ENCODE measurements at regions not wholly inside any gene's neighbourhood (a gene's known extent, or its start where the extent isn't known, plus 50 kb on each side); places are given as distances from the start of the nearest gene placed in this dataset.
A peak's percentile ranks its signal among the peaks of the same experiment; 100 is the strongest.

- peak; percentile 55 for DNase-seq
- Histone ChIP-seq H3K9ac (no peak overlapping the region), H3K4me3 (no peak overlapping the region)
Observed at GRCh38 chr5:101678481-101679193, 617.4 kb downstream of the SLCO4C1 start.

GRCh38 chr5:101677961-101678360 lies 618.1 kb downstream of the SLCO4C1 start:
- no peak overlapping the region for H3K9ac ChIP-seq
- DNase-seq = no peak
- peak overlapping the region; percentile 51; the same call in 1 of the 2 replicates for H2AFZ ChIP-seq
- 57 to 59% methylated on average over 5 of the region's 5 CpGs for WGBS, 2 experiments (ENCODE audit: low coverage in 1 of 2, low lambda C conversion rate in 2 of 2, missing lambda C conversion rate in 2 of 2)
- no peaks in the 10 kb centered on the region for H3K36me3 ChIP-seq (ENCODE audit: low read depth)
- no peaks in the 10 kb centered on the region for H3K4me1 ChIP-seq (ENCODE audit: insufficient read depth)
- H3F3A ChIP-seq (ENCODE audit: insufficient read depth) = no peaks in the 10 kb centered on the region
- no peaks in the 10 kb centered on the region for H4K20me1 ChIP-seq (ENCODE audit: insufficient read depth)
- TF ChIP-seq EZH2 (IDR thresholded peaks at IDR 0.05; ENCODE audit: insufficient read depth, poor library complexity, severe bottlenecking) (no peak), EZH2phosphoT487 (IDR thresholded peaks at IDR 0.05; ENCODE audit: insufficient read depth, low read depth) (no peak)
- no peaks in the 10 kb centered on the region for H3K9me2 ChIP-seq (ENCODE audit: insufficient read depth)
- in situ Hi-C loops (cut with MboI) = no loop called here
- H3K27me3 ChIP-seq (replicated peaks; ENCODE audit: insufficient read depth) = no peaks in the 10 kb centered on the region
- no peak overlapping the region for H3K27ac ChIP-seq
- no peaks in the 10 kb centered on the region for H3K9me3 ChIP-seq (ENCODE audit: low read depth)
- H3K4me3 ChIP-seq = no peak overlapping the region
- H3K79me2 ChIP-seq (ENCODE audit: insufficient read depth) = no peaks in the 10 kb centered on the region
- H3K4me2 ChIP-seq (ENCODE audit: unreplicated experiment) = no peak overlapping the region

More at GRCh38 chr5:101678481-101679193, 617.4 kb downstream of the SLCO4C1 start:
- Histone ChIP-seq H3K9me3 (ENCODE audit: low read depth) (no peaks in the 10 kb centered on the region), H3K4me1 (ENCODE audit: insufficient read depth) (no peaks in the 10 kb centered on the region), H4K20me1 (ENCODE audit: insufficient read depth) (no peaks in the 10 kb centered on the region), H3K4me2 (ENCODE audit: unreplicated experiment) (no peak overlapping the region), H3K36me3 (ENCODE audit: low read depth) (no peaks in the 10 kb centered on the region), H3K9me2 (ENCODE audit: insufficient read depth) (no peaks in the 10 kb centered on the region), H3F3A (ENCODE audit: insufficient read depth) (no peaks in the 10 kb centered on the region), H2AFZ (peak overlapping the region; percentile 51), H3K27ac (no peak overlapping the region), H3K27me3 (replicated peaks; ENCODE audit: insufficient read depth) (no peaks in the 10 kb centered on the region), H3K79me2 (ENCODE audit: insufficient read depth) (no peaks in the 10 kb centered on the region)
- 14 to 15% methylated on average over 7 of the region's 7 CpGs for WGBS, 2 experiments (ENCODE audit: low coverage in 1 of 2, low lambda C conversion rate in 2 of 2, missing lambda C conversion rate in 2 of 2)
- TF ChIP-seq EZH2 (IDR thresholded peaks at IDR 0.05; ENCODE audit: insufficient read depth, poor library complexity, severe bottlenecking) = no peak
- TF ChIP-seq EZH2phosphoT487 (IDR thresholded peaks at IDR 0.05; ENCODE audit: insufficient read depth, low read depth) = no peak
- in situ Hi-C loops (cut with MboI) = no loop called here

GRCh38 chr5:101676646-101677045 lies 619.4 kb downstream of the SLCO4C1 start:
- no peaks in the 10 kb centered on the region for H3K36me3 ChIP-seq (ENCODE audit: low read depth)
- WGBS, 2 experiments (ENCODE audit: low coverage in 1 of 2, low lambda C conversion rate in 2 of 2, missing lambda C conversion rate in 2 of 2) = 46 to 49% methylated on average over 2 of the region's 2 CpGs
- H3K4me1 ChIP-seq (ENCODE audit: insufficient read depth) = no peaks in the 10 kb centered on the region
- no peak overlapping the region for H3K4me3 ChIP-seq
- DNase-seq = no peak
- H3K27ac ChIP-seq = no peak overlapping the region
- no peak for TF ChIP-seq EZH2 (IDR thresholded peaks at IDR 0.05; ENCODE audit: insufficient read depth, poor library complexity, severe bottlenecking)
- no peaks in the 10 kb centered on the region for H3K79me2 ChIP-seq (ENCODE audit: insufficient read depth)
- in situ Hi-C loops (cut with MboI) = no loop called here
- H3K4me2 ChIP-seq (ENCODE audit: unreplicated experiment) = no peak overlapping the region
- H3K9me2 ChIP-seq (ENCODE audit: insufficient read depth) = no peaks in the 10 kb centered on the region
- H4K20me1 ChIP-seq (ENCODE audit: insufficient read depth) = no peaks in the 10 kb centered on the region
- H2AFZ ChIP-seq = no peak overlapping the region
- no peaks in the 10 kb centered on the region for H3F3A ChIP-seq (ENCODE audit: insufficient read depth)
- H3K27me3 ChIP-seq (replicated peaks; ENCODE audit: insufficient read depth) = no peaks in the 10 kb centered on the region
- no peaks in the 10 kb centered on the region for H3K9me3 ChIP-seq (ENCODE audit: low read depth)
- no peak overlapping the region for H3K9ac ChIP-seq

- DNase-seq = no peak
- Histone ChIP-seq H3K4me2 (ENCODE audit: unreplicated experiment) (no peak overlapping the region), H3K4me1 (ENCODE audit: insufficient read depth) (no peaks in the 10 kb centered on the region), H3K79me2 (ENCODE audit: insufficient read depth) (no peaks in the 10 kb centered on the region), H3K27me3 (replicated peaks; ENCODE audit: insufficient read depth) (no peaks in the 10 kb centered on the region), H3K9me3 (ENCODE audit: low read depth) (no peaks in the 10 kb centered on the region), H3K36me3 (ENCODE audit: low read depth) (no peaks in the 10 kb centered on the region), H3K9ac (no peak overlapping the region), H2AFZ (no peak overlapping the region), H3K27ac (no peak overlapping the region), H3F3A (ENCODE audit: insufficient read depth) (no peaks in the 10 kb centered on the region), H3K9me2 (ENCODE audit: insufficient read depth) (no peaks in the 10 kb centered on the region), H3K4me3 (no peak overlapping the region), H4K20me1 (ENCODE audit: insufficient read depth) (no peaks in the 10 kb centered on the region)
- in situ Hi-C loops (cut with MboI) = no loop called here
- whole genome bisulfite sequencing, 2 experiments (ENCODE audit: low coverage in 1 of 2, low lambda C conversion rate in 2 of 2, missing lambda C conversion rate in 2 of 2) = 35 to 38% methylated on average over 4 of the region's 4 CpGs
- TF ChIP-seq EZH2 (IDR thresholded peaks at IDR 0.05; ENCODE audit: insufficient read depth, poor library complexity, severe bottlenecking) (no peak), EZH2phosphoT487 (IDR thresholded peaks at IDR 0.05; ENCODE audit: insufficient read depth, low read depth) (no peak)
Observed at GRCh38 chr5:101675510-101676219, 620.4 kb downstream of the SLCO4C1 start.

Measured in GM23248 (cell line).